ENCODE measurements at regions not wholly inside any gene's neighbourhood (a gene's known extent, or its start where the extent isn't known, plus 50 kb on each side); places are given as distances from the start of the nearest gene placed in this dataset.

GRCh38 chr13:22839603-22840530 is 340.9 kb upstream of the SGCG start:
- Histone ChIP-seq H3F3A (replicated peaks; ENCODE audit: low read depth) (no peaks in the 10 kb centered on the region), H3K4me2 (no peak overlapping the region), H3K36me3 (ENCODE audit: insufficient read depth) (no peaks in the 10 kb centered on the region), H4K20me1 (replicated peaks; ENCODE audit: insufficient read depth) (no peaks in the 10 kb centered on the region), H3K9me2 (ENCODE audit: insufficient read depth) (no peaks in the 10 kb centered on the region), H3K79me2 (replicated peaks; ENCODE audit: insufficient read depth) (no peaks in the 10 kb centered on the region), H3K4me3 (no peak overlapping the region), H3K27me3 (ENCODE audit: insufficient read depth) (no peaks in the 10 kb centered on the region), H3K27ac (ENCODE audit: low read depth) (no peak overlapping the region), H3K4me1 (ENCODE audit: insufficient read depth) (no peaks in the 10 kb centered on the region), H2AFZ (no peak overlapping the region)
- Mint-ChIP-seq H3K4me3 (no peak overlapping the region), H3K4me1 (no peaks in the 10 kb centered on the region), H3K27ac (no peak overlapping the region), H3K36me3 (ENCODE audit: low read depth) (no peaks in the 10 kb centered on the region), H3K9me3 (no peaks in the 10 kb centered on the region), H3K27me3 (ENCODE audit: insufficient read depth, low read depth, poor library complexity) (no peaks in the 10 kb centered on the region)
- no peak for ATAC-seq
- TF ChIP-seq ZNF331 (CRISPR knock-in tag; IDR thresholded peaks at IDR 0.05; ENCODE audit: low read depth) (no peak), ZNF114 (CRISPR knock-in tag; IDR thresholded peaks at IDR 0.05) (no peak), POLR2AphosphoS5 (IDR thresholded peaks at IDR 0.05; ENCODE audit: low read depth) (no peak), NANOG (IDR thresholded peaks at IDR 0.05; ENCODE audit: borderline replicate concordance) (no peak), JUNB (IDR thresholded peaks at IDR 0.05; ENCODE audit: unreplicated experiment) (no peak), REST (IDR thresholded peaks at IDR 0.05; ENCODE audit: unreplicated experiment) (no peak), EZH2 (IDR thresholded peaks at IDR 0.05; ENCODE audit: low read depth, unreplicated experiment) (no peak), CTCF (conservative IDR thresholded peaks at IDR 0.05; ENCODE audit: low read depth in 2 of 2) (no peak), CREB1 (CRISPR knock-in tag; IDR thresholded peaks at IDR 0.05; ENCODE audit: low read depth) (no peak), ZNF462 (CRISPR knock-in tag; IDR thresholded peaks at IDR 0.05) (no peak), STAT1 (IDR thresholded peaks at IDR 0.05; ENCODE audit: unreplicated experiment) (no peak)
- no peak for DNase-seq (ENCODE audit: low spot score)

Measured in GM23338 (cell line).